PC-9 (cell line): ENCODE measurements at regions not wholly inside any gene's neighbourhood (a gene's known extent, or its start where the extent isn't known, plus 50 kb on each side); places are given as distances from the start of the nearest gene placed in this dataset.

Experiments used
- BruUV-seq: library from RNA; stranded (reverse); fragments of 400-500 nt; replicated peaks from 2 replicates; lab custom pipeline; 2021; lab: Mats Ljungman, UMichigan
- CTCF ChIA-PET: fragments of 300-600 bp; sonication (Branson Sonifier 250); formaldehyde crosslinking; loops from one replicate; lab custom pipeline; 2022; ENCODE audit warnings: antibody characterized with exemption; lab: Charles Lee
- POLR2A ChIA-PET: fragments of 300-600 bp; sonication (Branson Sonifier 250); formaldehyde crosslinking; loops from one replicate; lab custom pipeline; 2022; ENCODE audit warnings: antibody characterized with exemption; ENCODE audit not compliant: unreplicated experiment; lab: Charles Lee
- DNase-seq, 2 experiments: peaks; one replicate each; pipeline versions ENCODE4 v3.0.0 to v3.0.0-alpha.2; 2015 to 2022; ENCODE audit warnings: mixed read lengths in 1 of 2
- H2AFZ ChIP-seq: fragments of 200-600 bp; sonication (generic); 2 replicates; pipeline ENCODE4 v1.8.1; 2017; ENCODE audit warnings: antibody characterized with exemption
- H3F3A ChIP-seq: fragments of 200-600 bp; sonication (generic); 2 replicates; pipeline ENCODE4 v1.8.1; 2017; ENCODE audit warnings: antibody characterized with exemption, mild to moderate bottlenecking, low read depth; ENCODE audit not compliant: insufficient read depth
- H3K27ac ChIP-seq: fragments of 200-600 bp; sonication (generic); 2 replicates; pipeline ENCODE4 v1.6.1; 2016; ENCODE audit warnings: mixed run types
- H3K27me3 ChIP-seq: fragments of 200-600 bp; sonication (generic); 2 replicates; pipeline ENCODE4 v1.6.1; 2016; ENCODE audit warnings: low read depth, mixed run types; ENCODE audit not compliant: insufficient read depth
- H3K36me3 ChIP-seq: fragments of 200-600 bp; sonication (generic); 2 replicates; pipeline ENCODE4 v1.6.1; 2016; ENCODE audit warnings: low read depth, mixed run types
- H3K4me1 ChIP-seq: fragments of 200-600 bp; sonication (generic); replicated peaks from 2 replicates; pipeline ENCODE4 v1.6.1; 2016; ENCODE audit warnings: mixed run types; ENCODE audit not compliant: insufficient read depth
- H3K4me2 ChIP-seq: fragments of 200-600 bp; sonication (generic); 2 replicates; pipeline ENCODE4 v1.6.1; 2017; ENCODE audit warnings: mixed run types
- H3K4me3 ChIP-seq: fragments of 200-600 bp; sonication (generic); 2 replicates; pipeline ENCODE4 v1.6.1; 2016; ENCODE audit warnings: mixed run types
- H3K79me2 ChIP-seq: fragments of 200-600 bp; sonication (generic); 2 replicates; pipeline ENCODE4 v1.6.1; 2017; ENCODE audit warnings: low read depth, mixed run types
- H3K9me2 ChIP-seq: fragments of 200-600 bp; sonication (generic); 2 replicates; pipeline ENCODE4 v1.8.1; 2017; ENCODE audit warnings: mild to moderate bottlenecking; ENCODE audit not compliant: insufficient read depth
- H3K9me3 ChIP-seq: fragments of 200-600 bp; sonication (generic); 2 replicates; pipeline ENCODE4 v1.8.1; 2016; ENCODE audit warnings: low read depth; ENCODE audit not compliant: insufficient read depth
- H4K20me1 ChIP-seq: fragments of 200-600 bp; sonication (generic); 2 replicates; pipeline ENCODE4 v1.8.1; 2017; ENCODE audit not compliant: insufficient read depth
- CTCF ChIP-seq: fragments of 200-600 bp; sonication (generic); conservative IDR thresholded peaks from 2 replicates; pipeline ENCODE4 v1.6.1; 2017; ENCODE audit warnings: mixed run types, antibody characterized with exemption, mild to moderate bottlenecking, moderate library complexity
- EZH2 ChIP-seq: fragments of 200-600 bp; sonication (generic); IDR thresholded peaks from 2 replicates; pipeline ENCODE4 v1.8.0; 2017; ENCODE audit warnings: antibody characterized with exemption, low read depth
- intact Hi-C: fragments of 100-400 bp; cut with micrococcal nuclease; formaldehyde crosslinking; loops from one replicate; pipeline ENCODE4 v1.10.0; 2022; ENCODE audit not compliant: unreplicated experiment

GRCh38 chr10:121413951-121414350, 184.3 kb downstream of the FGFR2 start:
- TF ChIP-seq CTCF (no peak), EZH2 (no peak)
- ChIA-PET CTCF (no interaction called here), POLR2A (no interaction called here)
- H3K27me3 ChIP-seq, result no peaks in the 10 kb centered on the region
- no peak for DNase-seq
- H3K4me2 ChIP-seq, result no peak overlapping the region
- no peaks in the 10 kb centered on the region for H4K20me1 ChIP-seq
- H3K9me2 ChIP-seq, result no peaks in the 10 kb centered on the region
- H2AFZ ChIP-seq, result no peak overlapping the region
- no TSS peak for BruUV-seq
- H3K4me1 ChIP-seq, result no peaks in the 10 kb centered on the region
- H3K4me3 ChIP-seq, result no peak overlapping the region
- no peaks in the 10 kb centered on the region for H3K36me3 ChIP-seq
- H3K79me2 ChIP-seq, result no peaks in the 10 kb centered on the region
- intact Hi-C loops, result no loop called here
- no peaks in the 10 kb centered on the region for H3K9me3 ChIP-seq
- H3K27ac ChIP-seq, result no peak overlapping the region
- no peaks in the 10 kb centered on the region for H3F3A ChIP-seq

GRCh38 chr10:121414366-121415062, 183.7 kb downstream of the FGFR2 start:
- POLR2A ChIA-PET, result no interaction called here
- H3K9me3 ChIP-seq, result no peaks in the 10 kb centered on the region
- CTCF ChIA-PET, result no interaction called here

GRCh38 chr10:121415063-121415399, 183.2 kb downstream of the FGFR2 start:
- H2AFZ ChIP-seq, result no peak overlapping the region
- H3K27ac ChIP-seq, result no peak overlapping the region
- TF ChIP-seq CTCF, result no peak
- ChIA-PET POLR2A (no interaction called here), CTCF (no interaction called here)
- H3K27me3 ChIP-seq, result 0 out of 2 replicates have a peak, but pooled peaks cover 7% of the 10 kb centered on the region
- no peaks in the 10 kb centered on the region for H4K20me1 ChIP-seq
- no peaks in the 10 kb centered on the region for H3F3A ChIP-seq
- intact Hi-C loops, result no loop called here
- BruUV-seq, result no TSS peak
- no peak for DNase-seq
- no peaks in the 10 kb centered on the region for H3K9me2 ChIP-seq
- H3K4me1 ChIP-seq, result no peaks in the 10 kb centered on the region
- no peaks in the 10 kb centered on the region for H3K79me2 ChIP-seq
- H3K9me3 ChIP-seq, result no peaks in the 10 kb centered on the region
- H3K4me3 ChIP-seq, result no peak overlapping the region
- no peak overlapping the region for H3K4me2 ChIP-seq
- H3K36me3 ChIP-seq, result no peaks in the 10 kb centered on the region

More at GRCh38 chr10:121414366-121415062, 183.7 kb downstream of the FGFR2 start:
- intact Hi-C loops, result no loop called here
- Histone ChIP-seq H3K4me1 (no peaks in the 10 kb centered on the region), H4K20me1 (no peaks in the 10 kb centered on the region), H3K4me2 (no peak overlapping the region), H3K27me3 (0 out of 2 replicates have a peak, but pooled peaks cover 4% of the 10 kb centered on the region), H3K79me2 (no peaks in the 10 kb centered on the region), H3K4me3 (no peak overlapping the region), H3F3A (no peaks in the 10 kb centered on the region), H2AFZ (no peak overlapping the region), H3K27ac (no peak overlapping the region), H3K9me2 (no peaks in the 10 kb centered on the region), H3K36me3 (no peaks in the 10 kb centered on the region)
- no TSS peak for BruUV-seq
- TF ChIP-seq EZH2 (no peak), CTCF (no peak)
- no peak for DNase-seq
